NCI-H2196 treated with DMSO at 0.1 percent for 48 hours (cell line): ENCODE measurements at regions not wholly inside any gene's neighbourhood (a gene's known extent, or its start where the extent isn't known, plus 50 kb on each side); places are given as distances from the start of the nearest gene placed in this dataset.

ENCODE experiments used
- DNase-seq: peaks from one replicate; lab custom pipeline; 2025; ENCODE audit not compliant: unreplicated experiment; lab: John Stamatoyannopoulos, UW

DNA sequence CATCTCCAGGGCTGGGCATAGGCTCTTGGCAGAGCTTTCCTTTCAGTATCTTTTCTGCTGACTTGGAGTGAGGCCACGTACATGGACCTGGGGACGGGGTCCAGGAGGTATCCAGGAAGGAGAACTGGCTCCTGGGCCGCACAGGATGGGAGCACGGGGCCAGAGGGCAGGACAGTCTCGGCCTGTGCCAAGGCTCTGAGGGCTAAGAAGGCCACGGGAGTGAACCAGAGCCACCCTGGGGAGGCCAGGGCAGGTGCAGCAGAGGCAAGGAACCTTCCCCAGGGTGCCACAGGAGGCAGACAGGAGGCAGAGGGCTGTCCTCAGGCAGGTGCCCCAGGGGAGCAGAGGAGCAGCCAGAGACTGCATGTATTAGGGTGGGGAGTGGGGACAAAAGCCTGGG lies 50.3 kb downstream of the PLXNA1 start:
- DNase-seq, result no peak

DNA sequence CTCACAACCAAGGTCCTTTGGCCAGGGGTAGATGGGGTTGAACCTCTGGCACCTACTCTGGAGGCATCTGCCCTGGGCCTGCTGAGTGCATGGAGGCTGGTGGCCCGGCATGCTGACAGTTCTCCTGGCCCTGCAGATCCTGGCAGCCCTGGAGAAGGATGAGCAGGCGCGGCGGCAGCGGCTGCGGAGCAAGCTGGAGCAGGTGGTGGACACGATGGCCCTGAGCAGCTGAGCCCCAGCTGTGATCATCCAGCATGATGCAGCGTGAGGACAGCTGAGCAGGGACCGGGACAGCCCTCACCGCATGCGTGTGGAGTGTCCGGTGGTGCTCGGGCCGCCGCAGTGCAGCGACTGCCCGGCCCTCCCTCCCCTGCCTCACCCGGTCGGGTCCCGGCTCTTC lies 50.9 kb downstream of the PLXNA1 start:
- DNase-seq, result no peak

DNA sequence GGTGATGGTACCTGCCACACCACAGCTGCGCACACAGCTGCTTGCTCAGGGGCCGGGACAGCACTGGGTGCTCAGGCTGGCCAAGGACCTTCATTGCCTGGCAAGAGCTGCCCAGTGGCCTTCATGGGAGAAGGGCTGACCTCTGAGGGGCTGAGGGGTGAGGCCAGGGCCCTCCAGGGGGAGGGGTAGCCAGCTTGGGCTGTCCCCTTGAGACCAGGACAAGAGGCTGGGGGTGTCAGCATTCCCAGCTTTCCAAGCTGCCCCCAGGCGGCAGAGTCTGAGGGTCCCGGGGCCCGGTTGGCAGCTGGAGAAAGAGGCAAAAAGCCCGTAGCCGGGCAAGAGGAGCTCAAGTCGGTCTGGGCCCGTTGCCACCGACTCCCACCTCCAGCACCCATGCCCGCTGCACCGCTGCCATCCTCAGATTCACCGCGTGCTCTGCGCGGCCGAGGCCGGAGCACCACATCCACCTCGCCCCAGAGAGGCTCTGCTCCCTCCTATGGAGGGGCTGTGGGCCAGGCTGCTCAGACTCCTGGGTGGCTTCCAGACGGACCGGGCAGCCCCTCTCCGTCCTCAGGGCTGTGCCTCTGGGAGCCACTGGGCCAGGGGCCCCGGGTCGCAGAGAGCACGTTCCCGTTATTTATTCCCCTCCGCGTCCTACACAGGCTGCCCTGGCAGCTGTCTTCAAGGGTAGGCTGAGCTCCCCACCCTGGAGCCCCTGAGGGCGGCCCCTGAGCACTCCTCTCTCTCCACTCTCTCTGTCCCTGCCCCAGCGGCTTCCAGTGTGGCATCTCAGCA lies 51.5 kb downstream of the PLXNA1 start:
- no peak for DNase-seq

DNA sequence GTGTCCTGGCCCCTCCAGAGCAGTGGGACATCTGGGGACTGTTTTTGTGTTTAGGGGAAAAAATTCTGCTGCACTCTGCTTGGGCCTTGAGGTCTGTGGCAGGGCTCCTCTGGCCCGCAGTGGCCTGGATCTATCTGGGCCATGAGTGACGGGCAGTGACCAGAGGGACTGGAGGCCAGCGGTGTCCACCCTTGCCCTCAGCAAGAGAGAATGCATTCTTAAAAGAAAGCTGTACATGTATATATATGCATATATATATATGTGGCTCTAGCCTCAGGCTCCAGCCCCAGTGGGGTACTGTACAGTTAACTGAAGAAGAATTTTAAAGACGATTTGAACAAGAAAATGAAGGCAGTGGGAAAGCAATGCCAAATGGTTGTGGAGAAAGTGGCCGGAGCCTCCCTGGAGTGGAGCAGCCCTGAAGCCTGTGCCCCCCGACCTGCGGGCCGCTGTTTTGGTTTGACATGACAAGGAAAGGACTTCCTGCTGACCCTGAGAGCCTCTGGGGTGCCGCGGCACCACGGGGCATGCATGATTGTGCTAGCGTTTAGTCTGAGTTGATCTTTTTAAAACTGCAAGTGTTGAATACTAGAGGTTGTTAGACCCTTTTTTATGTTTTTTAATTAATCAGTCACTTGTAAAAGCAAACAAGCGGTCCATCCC lies 52.2 kb downstream of the PLXNA1 start:
- no peak for DNase-seq

DNA sequence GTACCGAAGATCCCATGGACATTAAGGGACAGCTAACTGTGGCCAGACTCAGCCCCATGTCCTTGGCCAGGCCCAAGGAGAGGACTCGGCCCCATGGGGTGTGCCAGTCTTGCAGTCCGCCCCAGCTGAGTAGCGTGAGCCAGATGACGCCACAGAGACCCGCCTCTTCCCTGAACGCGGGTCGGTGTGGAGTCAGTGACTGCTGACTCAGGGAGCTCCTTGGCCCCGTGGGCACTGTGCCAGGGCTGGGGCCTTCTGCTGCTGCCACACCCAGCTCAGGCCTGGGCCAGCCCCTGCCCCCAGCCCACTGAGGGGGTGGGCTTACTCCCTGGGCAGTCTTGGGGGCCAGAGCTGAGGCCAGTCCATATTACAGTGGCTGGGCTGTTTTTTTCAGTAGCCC lies 52.8 kb downstream of the PLXNA1 start:
- DNase-seq, result no peak

DNA sequence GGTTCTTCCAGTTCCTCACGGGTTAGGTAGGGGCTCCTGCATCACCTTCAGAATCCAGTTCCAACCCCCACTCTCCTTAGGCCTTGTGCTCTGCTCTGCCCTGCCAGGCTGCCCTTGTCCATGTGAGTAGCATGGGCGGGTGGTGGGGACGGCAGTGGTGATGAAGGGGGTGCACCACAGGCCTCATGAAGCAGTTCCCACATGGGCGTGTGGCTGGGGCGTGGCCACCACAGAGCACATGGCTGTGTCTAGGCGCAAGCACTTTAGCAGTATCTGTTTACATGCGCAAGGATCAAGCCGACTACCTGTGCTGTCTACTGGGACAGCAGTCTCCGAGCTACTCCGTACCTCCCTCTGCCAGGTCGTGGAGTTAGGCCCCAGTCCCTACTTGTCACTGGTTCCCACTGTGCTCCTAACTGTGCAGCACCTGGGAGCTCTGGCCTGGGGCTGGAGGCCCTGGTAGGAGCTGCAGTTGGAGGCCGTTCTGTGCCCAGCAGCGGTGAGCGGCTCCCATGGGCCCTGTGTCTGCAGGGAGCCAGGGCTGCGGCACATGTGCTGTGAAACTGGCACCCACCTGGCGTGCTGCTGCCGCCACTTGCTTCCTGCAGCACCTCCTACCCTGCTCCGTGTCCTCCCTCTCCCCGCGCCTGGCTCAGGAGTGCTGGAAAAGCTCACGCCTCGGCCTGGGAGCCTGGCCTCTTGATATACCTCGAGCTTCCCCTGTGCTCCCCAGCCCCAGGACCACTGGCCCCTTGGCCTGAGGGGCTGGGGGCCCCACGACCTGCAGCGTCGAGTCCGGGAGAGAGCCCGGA lies 53.5 kb downstream of the PLXNA1 start:
- DNase-seq, result no peak

DNA sequence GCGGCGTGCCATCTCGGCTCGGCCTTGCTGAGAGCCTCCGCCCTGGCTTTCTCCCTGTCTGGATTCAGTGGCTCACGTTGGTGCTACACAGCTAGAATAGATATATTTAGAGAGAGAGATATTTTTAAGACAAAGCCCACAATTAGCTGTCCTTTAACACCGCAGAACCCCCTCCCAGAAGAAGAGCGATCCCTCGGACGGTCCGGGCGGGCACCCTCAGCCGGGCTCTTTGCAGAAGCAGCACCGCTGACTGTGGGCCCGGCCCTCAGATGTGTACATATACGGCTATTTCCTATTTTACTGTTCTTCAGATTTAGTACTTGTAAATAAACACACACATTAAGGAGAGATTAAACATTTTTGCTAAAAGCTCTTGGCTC lies 54.1 kb downstream of the PLXNA1 start:
- no peak for DNase-seq

DNA sequence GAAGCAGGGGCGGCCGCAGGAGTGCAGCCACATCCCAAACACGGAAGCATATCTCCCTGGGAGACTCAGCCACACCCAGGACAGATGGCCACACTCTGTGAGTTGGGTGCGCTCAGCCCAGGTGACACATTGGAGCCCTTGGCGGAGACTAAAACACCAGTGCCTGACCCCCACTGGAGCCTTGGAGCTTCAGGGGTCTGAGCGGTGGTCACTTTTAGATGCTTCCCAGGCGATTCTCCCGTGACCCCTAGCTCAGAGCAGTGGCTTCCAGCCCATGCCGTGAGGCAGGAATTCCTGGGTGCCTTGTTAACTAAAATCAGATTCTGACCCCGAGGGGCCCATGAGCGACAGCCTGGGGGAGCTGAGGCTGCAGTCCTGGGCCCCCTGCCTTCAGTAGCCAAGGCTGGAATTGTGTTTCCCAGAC lies 54.5 kb downstream of the PLXNA1 start:
- no peak for DNase-seq

DNA sequence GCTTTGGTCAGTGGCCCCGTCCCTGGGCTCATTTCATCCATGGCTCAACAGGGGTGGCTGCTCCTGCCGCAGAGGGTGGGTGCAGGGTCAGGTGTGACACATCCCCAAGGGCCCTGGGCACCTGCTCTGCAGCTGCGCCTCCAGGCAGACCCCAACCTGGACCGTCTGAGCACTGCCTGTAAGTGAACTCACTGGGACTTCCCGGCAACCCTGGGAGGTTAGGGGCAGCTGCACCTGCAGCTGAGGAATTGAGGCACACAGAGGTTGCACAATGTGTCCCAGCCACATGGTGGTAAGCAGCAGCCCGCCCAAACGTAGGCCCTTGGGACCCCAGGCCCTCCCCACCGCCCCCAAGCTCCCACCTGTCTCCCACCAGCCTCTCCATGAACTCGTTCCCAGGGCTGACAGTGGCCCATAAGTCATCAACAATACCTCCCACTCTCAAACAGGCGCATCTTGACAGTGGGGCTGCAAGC lies 55.1 kb downstream of the PLXNA1 start:
- DNase-seq, result no peak

DNA sequence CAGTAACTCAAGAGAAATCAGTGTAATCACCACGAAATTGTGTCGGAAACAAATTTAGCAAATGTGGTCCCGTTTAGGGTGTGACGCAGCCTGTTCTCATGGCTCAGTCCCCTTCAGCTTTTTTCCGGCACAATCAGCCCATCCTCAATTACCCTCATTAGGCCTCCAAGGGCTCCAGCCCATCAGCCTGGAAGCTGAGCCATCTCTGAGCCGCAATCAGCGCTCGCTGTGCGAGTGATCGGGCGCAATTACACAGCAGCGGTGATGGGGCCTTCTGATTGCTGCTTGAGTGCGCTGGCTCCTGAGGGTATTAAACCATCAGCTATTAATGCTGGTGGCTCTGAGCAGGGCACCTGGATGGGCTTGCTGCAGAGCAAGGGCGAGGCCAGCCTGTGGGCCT lies 55.6 kb downstream of the PLXNA1 start:
- DNase-seq, result no peak

DNA sequence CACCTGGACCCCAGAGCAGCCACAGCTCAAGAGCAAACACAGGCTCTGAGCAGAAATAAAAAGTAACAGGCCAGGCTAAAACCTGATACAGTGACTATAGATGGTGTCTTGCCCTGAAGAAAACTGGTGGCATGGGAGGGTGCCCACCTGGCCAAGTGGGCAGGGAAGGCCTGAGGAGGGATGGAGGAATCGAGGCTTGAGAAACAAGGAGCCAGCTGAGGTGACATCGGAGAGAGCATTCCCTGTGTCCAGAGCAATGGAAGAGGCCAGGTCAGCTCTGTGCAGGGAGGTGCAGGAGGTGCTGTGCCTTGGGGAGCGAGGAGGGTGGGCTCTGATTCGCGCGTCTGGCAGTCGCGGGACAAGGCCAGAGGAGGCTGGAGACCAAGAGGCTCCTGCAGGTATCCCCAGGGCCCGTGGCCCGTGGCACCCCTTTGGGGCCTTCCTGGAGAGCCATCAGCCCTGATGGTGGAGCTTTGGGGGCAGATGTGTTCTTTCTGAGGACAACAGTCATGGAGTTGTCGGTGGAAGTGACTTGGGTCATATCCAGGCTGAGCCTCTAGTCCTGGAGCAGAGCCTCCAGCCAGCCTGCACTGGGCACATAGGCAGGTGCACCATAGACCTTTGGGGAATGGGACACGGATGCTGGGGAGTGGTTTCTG lies 56.1 kb downstream of the PLXNA1 start:
- no peak for DNase-seq

DNA sequence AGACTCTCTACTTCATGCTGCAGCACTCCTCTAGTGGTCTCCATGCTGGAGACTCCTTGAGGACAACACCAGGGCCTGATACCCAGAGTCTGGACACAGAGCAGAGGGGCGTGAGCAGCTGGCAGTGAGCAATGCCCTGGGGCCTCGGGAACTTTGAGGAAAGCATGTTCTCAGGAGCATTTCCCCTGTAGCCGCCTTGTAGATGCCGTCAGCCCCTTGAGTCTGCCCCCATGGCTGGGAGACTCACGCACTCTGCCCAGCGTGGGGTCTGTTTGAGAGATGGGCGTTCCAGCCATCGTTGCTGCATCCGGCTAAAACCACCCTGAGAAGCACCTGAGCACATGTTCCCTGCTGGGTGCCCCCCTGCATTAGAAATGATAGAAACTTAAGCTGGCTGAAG lies 56.8 kb downstream of the PLXNA1 start:
- no peak for DNase-seq

DNA sequence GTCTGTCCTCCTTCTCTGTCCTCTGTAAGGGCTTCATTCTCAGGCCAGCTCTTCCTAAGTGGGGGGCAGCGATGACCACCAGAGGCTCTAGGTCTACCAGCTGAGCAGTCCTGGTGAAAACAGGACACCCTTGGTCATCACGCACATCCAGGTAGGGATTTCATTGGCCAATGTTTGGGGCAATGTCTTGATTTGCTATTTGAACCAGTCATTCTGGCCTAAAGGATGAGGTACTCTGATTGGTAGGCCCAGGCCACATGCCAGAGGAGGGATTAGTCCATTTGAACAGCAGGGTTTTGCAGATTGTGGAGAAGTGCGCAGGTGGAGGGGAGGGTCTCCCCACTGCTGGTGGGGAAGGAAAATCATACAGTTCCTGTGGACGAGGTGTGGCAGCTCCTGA lies 57.3 kb downstream of the PLXNA1 start:
- no peak for DNase-seq

DNA sequence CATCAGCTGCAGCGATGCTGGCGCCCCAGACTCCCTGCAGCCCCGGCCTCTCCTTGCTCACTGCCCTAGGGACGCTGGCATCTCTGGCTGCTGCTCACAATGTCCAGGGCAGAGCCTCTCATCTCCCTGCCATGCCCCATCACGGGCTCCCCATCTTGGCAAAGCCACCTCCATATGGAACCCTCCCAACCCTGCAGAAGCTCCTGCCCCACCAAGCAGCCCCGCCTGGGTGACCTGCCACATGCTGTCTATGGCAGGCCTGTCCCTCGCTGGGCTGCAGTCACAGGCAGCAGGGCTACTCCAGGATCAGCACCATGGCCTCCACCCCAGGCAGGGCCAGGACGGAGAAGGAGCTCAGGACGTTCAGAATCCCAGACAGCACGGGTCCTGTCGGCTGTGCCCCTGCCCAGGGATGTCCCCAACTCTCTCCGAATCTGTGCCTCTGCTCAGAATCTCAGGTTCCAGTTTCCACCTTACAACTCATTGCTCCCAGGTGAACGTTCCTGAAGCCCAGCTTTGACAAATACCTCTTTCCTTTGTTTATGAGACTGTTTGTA lies 58.4 kb downstream of the PLXNA1 start:
- no peak for DNase-seq

DNA sequence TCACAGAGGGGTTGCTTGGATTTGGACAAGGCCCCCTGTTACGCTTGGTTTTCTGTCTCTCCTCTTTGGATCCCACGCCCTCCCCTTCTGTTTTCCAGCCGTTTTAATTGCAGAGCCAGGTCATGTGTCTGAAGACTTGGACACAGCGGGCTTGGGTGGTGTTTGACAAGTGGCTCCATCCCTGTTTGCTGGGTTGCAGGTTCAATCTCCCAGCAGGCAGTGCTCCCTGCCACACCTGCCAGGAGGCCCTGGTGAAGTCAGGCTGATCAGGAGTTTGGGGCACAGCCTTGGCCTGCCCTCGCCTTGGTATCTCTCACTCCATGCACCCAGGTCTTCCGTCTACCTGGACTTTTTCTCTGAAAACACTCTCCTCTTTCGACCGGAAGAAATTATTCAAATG lies 59.0 kb downstream of the PLXNA1 start:
- no peak for DNase-seq

DNA sequence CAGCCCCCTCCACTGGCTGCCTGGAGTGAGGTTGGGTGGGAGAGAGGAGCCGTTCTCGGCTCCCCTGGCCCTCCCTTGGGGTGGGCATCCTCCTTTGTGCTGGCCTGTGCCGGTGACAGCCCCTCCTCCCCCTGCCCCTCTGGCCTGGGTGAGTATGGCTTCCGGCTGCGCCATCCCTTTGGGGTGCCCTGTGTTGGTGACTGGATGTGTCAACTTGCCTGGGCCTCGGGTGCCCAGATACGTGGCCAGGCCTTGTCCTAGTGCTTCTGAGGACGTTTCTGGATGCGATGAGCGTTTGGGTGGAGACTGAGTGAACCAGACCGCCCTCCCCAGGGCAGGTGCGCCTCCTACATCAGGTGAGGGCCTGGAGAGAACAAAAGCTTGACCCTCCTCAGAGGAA lies 59.7 kb downstream of the PLXNA1 start:
- DNase-seq, result no peak

DNA sequence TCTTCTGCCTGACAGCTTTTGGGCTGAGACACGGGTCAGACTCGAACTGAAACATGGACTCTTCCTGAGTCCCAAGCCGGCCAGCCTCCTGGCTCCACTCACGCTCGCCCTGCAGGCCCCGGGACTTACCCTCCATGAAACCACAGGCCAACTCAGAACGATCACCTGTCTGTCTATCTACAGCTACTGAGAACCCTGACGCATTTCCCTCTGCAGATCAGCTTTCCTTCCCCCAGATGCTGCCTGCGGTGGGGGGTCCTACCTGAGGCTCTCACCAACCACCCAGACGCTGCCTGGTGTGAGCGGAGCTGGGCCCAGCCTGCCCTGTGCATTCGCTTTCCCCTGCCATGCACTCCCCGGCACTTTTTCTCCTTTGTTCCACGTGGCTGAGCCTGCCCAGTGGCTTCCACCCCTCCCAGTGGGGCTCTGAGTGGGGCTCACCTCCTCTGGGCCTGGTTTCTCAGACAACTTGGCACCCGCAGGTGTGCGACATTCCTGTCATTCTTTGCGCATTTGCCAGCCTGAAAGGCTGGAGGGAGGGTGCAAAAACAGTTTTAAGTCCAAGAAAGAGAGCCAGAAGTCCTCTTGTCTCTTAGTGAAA lies 60.2 kb downstream of the PLXNA1 start:
- no peak for DNase-seq

DNA sequence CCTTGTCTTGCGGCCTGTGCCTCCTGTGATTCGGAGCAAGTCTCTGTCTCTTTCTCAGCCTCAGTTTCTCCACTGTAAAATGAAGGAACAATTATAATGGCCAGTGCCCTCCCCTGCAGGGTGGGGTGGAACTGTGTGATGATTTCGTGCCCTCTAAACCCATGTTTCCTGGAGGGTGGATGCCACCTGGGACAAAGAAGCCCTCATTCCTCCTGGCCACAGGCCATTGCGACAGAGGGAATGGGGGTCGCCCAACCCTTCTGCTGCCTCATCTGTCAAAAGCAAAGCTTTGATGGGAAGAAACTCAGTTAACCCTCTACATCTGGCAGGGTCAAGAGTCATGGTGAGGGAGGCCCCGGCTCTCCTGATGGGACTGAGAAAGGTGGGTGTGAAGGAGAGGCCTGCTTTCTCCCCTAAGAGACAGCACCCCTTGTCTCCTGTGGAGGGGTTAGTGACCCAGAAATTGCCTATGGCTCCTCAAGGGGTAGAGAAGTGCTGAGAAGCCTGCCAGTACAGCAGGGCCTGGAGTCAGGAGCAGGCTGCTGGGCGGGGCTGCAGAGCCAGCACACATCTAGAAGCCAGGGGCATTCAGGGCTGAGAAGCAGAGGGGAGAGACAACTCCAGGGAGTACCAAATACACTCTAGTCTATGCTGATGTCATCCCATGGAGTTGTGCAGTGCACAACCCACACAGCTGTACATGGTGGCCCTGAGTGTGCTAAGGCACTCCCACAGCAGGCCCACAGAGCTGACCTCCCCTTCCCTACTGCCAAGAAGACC lies 61.0 kb downstream of the PLXNA1 start:
- DNase-seq, result no peak

DNA sequence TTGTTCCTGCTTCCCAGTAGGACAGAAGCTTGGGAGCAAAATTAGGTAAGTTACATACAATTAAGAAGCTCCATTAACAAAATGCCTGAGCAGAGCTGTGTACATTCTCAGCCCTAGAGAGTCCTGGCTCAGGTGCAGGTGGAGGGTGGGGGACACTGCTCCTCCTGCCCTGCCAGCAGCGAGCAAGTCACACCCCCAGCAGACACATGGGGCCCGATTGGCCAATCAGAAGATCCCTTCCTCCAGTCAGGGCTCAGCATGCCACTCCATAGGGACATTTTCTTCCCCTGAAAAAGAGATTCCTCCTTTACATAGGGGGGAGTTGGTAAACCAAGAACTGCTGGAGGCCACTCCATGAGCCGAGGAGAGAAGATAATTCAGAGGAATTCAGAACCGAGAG lies 62.1 kb downstream of the PLXNA1 start:
- DNase-seq, result peak; percentile 62
